Mesendoderm (in vitro differentiated cells): ENCODE measurements at regions not wholly inside any gene's neighbourhood (a gene's known extent, or its start where the extent isn't known, plus 50 kb on each side); places are given as distances from the start of the nearest gene placed in this dataset. TPM values are rescaled to one million over a fixed set of nuclear protein-coding genes. Genes with fewer than 3 reads are reported as not detected.

Source experiments
- DNase-seq: peaks from one replicate; pipeline ENCODE4 v3.0.0; 2013
- H2AK5ac ChIP-seq: 2 replicates; pipeline ENCODE4 v1.6.1; 2013; ENCODE audit warnings: low read length, inconsistent platforms
- H2BK120ac ChIP-seq: 2 replicates; pipeline ENCODE4 v1.6.1; 2013; ENCODE audit warnings: low read depth, mild to moderate bottlenecking, low read length, moderate library complexity, mixed read lengths
- H2BK15ac ChIP-seq: replicated peaks from 2 replicates; pipeline ENCODE4 v1.6.1; 2013; ENCODE audit warnings: low read depth, mild to moderate bottlenecking, moderate library complexity
- H2BK5ac ChIP-seq: 2 replicates; pipeline ENCODE4 v1.6.1; 2013; ENCODE audit warnings: low read length, inconsistent platforms
- H3K18ac ChIP-seq: 2 replicates; pipeline ENCODE4 v1.6.1; 2013; ENCODE audit warnings: mild to moderate bottlenecking, low read length, mixed read lengths
- H3K23ac ChIP-seq: one replicate; pipeline ENCODE4 v1.6.1; 2013; ENCODE audit warnings: low read length
- H3K27ac ChIP-seq: 2 replicates; pipeline ENCODE4 v1.5.1; 2013; ENCODE audit warnings: low read depth, mild to moderate bottlenecking, inconsistent platforms, low read length, moderate library complexity
- H3K27me3 ChIP-seq: 2 replicates; pipeline ENCODE4 v1.6.1; 2013; ENCODE audit warnings: low read length, control low read depth, mild to moderate bottlenecking, inconsistent platforms; ENCODE audit not compliant: insufficient read depth, poor library complexity
- H3K36me3 ChIP-seq: 2 replicates; pipeline ENCODE4 v1.6.1; 2013; ENCODE audit warnings: low read length, inconsistent platforms; ENCODE audit not compliant: control insufficient read depth, insufficient read depth
- H3K4ac ChIP-seq: one replicate; pipeline ENCODE4 v1.6.1; 2013; ENCODE audit warnings: low read depth, mild to moderate bottlenecking, low read length, moderate library complexity
- H3K4me1 ChIP-seq: 2 replicates; pipeline ENCODE4 v1.6.1; 2013; ENCODE audit warnings: low read depth, low read length, inconsistent platforms; ENCODE audit not compliant: control insufficient read depth
- H3K4me2 ChIP-seq: 2 replicates; pipeline ENCODE4 v1.6.1; 2013; ENCODE audit warnings: low read length
- H3K4me3 ChIP-seq: 2 replicates; pipeline ENCODE4 v1.5.1; 2013; ENCODE audit warnings: mild to moderate bottlenecking, low read length
- H3K56ac ChIP-seq: one replicate; pipeline ENCODE4 v1.6.1; 2013; ENCODE audit warnings: low read length
- H3K79me1 ChIP-seq: 2 replicates; pipeline ENCODE4 v1.6.1; 2013; ENCODE audit warnings: low read length, inconsistent platforms
- H3K79me2 ChIP-seq: 2 replicates; pipeline ENCODE4 v1.6.1; 2013; ENCODE audit warnings: mild to moderate bottlenecking, low read length; ENCODE audit not compliant: control insufficient read depth, insufficient read depth
- H3K9ac ChIP-seq: 2 replicates; pipeline ENCODE4 v1.6.1; 2013; ENCODE audit warnings: low read length, inconsistent platforms
- H4K5ac ChIP-seq: one replicate; pipeline ENCODE4 v1.6.1; 2013; ENCODE audit warnings: low read length
- H4K8ac ChIP-seq: one replicate; pipeline ENCODE4 v1.6.1; 2013; ENCODE audit warnings: low read depth, mild to moderate bottlenecking, control low read depth, low read length, moderate library complexity
- WGBS: extraction: QIAGEN DNeasy Blood & Tissue Kit; methylation state at CpG from one replicate; pipeline ENCODE4 v1.1.7; 2013; ENCODE audit warnings: low lambda C conversion rate, missing lambda C conversion rate; ENCODE audit not compliant: insufficient coverage; ENCODE audit errors: extremely low coverage; 5-methylcytosine and 5-hydroxymethylcytosine counted together
- small RNA-seq: library from polyadenylated mRNA; stranded (forward); fragments of <200 nt; extraction: miRNeasy Mini kit (QIAGEN cat#:217004); gene quantifications from one replicate; pipeline ENCODE3, GENCODE V24; 2013; ENCODE audit not compliant: insufficient read depth

DNA sequence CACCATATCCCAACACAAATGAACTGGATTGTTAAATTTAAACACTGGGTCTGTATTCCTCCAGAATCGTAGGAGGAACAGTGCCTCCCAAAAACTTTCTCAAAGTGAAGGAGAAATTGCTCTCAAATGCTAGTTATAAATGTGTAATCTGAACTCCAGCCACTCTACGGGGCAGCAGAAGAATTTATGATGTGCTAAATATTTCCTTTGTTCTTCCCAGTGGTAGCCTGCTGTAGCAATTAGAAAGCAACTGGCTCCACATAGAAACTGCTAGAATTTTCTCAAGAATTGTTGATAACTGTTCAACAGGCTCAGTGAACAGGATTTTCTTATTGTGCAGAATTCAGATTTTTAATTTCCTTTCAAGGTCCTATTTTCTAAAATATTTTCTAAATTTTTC, 49.8 kb upstream of the EYA4 start:
- H4K5ac ChIP-seq, result no peak overlapping the region
- DNase-seq, result peak; percentile 68
- H3K36me3 ChIP-seq, result no peaks in the 10 kb centered on the region
- H3K4me2 ChIP-seq, result no peak overlapping the region
- H4K8ac ChIP-seq, result no peak overlapping the region
- WGBS, result no CpG with 5 or more reads among the region's 2 CpGs
- H3K4me3 ChIP-seq, result no peak overlapping the region
- H3K18ac ChIP-seq, result no peak overlapping the region
- no peak overlapping the region for H2BK15ac ChIP-seq
- no peaks in the 10 kb centered on the region for H3K79me1 ChIP-seq
- no peaks in the 10 kb centered on the region for H3K4me1 ChIP-seq
- H3K9ac ChIP-seq, result no peak overlapping the region
- H3K23ac ChIP-seq, result no peak overlapping the region
- no peaks in the 10 kb centered on the region for H3K79me2 ChIP-seq
- H3K4ac ChIP-seq, result no peak overlapping the region
- H3K56ac ChIP-seq, result no peak overlapping the region
- no peaks in the 10 kb centered on the region for H3K27me3 ChIP-seq
- H2BK120ac ChIP-seq, result no peak overlapping the region
- H2BK5ac ChIP-seq, result no peak overlapping the region
- no peak overlapping the region for H3K27ac ChIP-seq
- H2AK5ac ChIP-seq, result no peak overlapping the region

Small RNA genes in the stretch of these regions (small RNA-seq; reads per million reads assigned to genes)
- not detected for gene MTCYBP4
